Right renal cortex interstitium (tissue), 3 donors: ENCODE measurements at regions not wholly inside any gene's neighbourhood (a gene's known extent, or its start where the extent isn't known, plus 50 kb on each side); places are given as distances from the start of the nearest gene placed in this dataset.
"Not testable (repeated sequence)": the region's sequence is repeated elsewhere in the genome, so short reads cannot be mapped to it uniquely, and the experiment has no call there.

Experiments used
- DNase-seq, 3 donors: peaks; one replicate each; pipeline ENCODE4 v3.0.0-alpha.2; 2013; ENCODE audit warnings: low read depth in 3 of 3, low spot score in 2 of 3

DNA sequence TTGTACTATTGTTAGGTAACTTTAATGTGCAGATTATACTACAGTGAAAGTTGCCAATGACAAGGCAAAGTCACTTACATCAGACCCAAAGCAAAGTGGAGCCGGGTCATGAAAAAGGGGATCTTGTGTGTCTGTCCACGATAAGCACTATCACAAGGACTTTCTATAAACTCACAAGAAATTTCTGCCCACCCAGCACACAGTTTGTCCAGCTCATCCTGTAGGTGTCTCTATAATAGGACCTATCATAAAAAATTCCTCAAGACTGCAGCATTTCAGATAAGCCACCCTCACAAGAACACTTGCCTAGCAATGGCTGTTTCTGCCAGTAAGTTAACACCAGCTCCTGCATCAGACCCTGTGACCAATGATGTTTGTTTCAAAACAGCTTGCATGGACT, 335.9 kb downstream of the OR4F29 start:
- DNase-seq, result not testable (repeated sequence)

GRCh38 chr1:104776-105175, 346.7 kb downstream of the OR4F29 start:
- not testable (repeated sequence) for DNase-seq

DNA sequence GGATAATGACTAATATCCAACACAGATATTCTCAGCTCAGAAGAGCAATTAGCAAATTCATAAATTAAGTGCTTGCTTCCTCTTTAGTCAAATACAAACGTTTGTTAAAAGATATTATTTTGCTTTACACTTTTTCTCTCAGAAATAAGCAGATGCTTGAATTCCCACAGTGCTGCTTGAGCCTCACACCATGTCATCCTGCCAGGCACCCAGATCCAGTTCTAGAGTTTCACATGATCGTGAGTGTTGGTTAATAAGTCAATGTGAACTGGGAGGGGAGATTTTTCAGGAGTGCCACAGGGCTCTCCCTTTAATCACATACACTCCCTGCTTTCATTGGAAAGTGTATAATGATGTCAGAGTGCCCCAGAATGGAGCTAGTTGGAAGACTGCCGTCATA, 352.0 kb downstream of the OR4F29 start:
- not testable (repeated sequence) for DNase-seq

- DNase-seq, result not testable (repeated sequence)
Observed at GRCh38 chr1:98811-99210, 352.7 kb downstream of the OR4F29 start.

- DNase-seq, result not testable (repeated sequence)
Observed at GRCh38 chr1:91279-91678, 360.2 kb downstream of the OR4F29 start.

DNA sequence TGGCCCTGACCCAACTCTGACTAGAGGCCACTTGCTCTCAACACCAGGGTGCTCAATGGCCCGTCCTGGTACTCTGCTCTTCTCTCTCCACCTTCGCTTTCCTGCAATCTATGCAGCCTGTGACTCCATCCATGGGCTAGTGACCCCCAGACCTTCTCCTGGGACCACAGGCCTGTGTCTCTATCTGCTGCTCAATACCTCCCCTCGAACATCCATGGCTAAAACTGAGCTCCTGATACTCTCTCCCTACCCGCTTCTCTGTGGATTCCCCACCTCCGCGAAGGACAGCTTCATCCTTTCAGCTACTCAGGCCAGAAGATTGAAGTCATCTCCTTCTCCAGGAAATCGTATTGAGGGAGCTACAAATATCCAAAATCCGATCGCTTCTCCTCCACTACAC, 363.4 kb downstream of the OR4F29 start:
- not testable (repeated sequence) for DNase-seq

- not testable (repeated sequence) for DNase-seq
Observed at GRCh38 chr1:79152-79551, 372.3 kb downstream of the OR4F29 start.

DNA sequence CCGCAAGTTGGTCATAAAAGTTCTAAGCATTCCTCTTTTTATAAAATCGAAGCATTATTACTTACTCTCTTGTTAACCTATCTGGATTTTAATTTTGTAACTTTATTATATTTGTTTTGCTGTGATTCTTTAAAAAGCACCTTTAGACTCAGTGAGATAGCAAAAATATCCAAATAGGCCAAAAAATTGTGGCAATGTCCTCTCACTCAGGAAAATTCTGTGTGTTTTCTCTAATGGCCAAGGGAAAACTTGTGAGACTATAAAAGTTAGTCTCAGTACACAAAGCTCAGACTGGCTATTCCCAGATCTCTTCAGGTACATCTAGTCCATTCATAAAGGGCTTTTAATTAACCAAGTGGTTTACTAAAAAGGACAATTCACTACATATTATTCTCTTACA, 386.4 kb downstream of the OR4F29 start, which contains the start of gene OR4F5:
OR4F5 (plus strand) TSS at position 301 of the 400 bp plus-strand sequence.
- not testable (repeated sequence) for DNase-seq

GRCh38 chr1:56014-56531, 395.4 kb downstream of the OR4F29 start:
- not testable (repeated sequence) for DNase-seq

- DNase-seq, result not testable (repeated sequence)
Observed at GRCh38 chr1:53182-53581, 398.3 kb downstream of the OR4F29 start.

GRCh38 chr1:41965-42466, 409.5 kb downstream of the OR4F29 start:
- DNase-seq, result not testable (repeated sequence)

- not testable (repeated sequence) for DNase-seq
Observed at GRCh38 chr1:41197-41596, 410.3 kb downstream of the OR4F29 start.

- DNase-seq, result not testable (repeated sequence)
Observed at GRCh38 chr1:29183-29582, 422.3 kb downstream of the OR4F29 start.

GRCh38 chr1:17298-17697, 434.2 kb downstream of the OR4F29 start:
- DNase-seq, result not testable (repeated sequence)

- DNase-seq, result not testable (repeated sequence)
Observed at GRCh38 chr1:16025-16424, 435.5 kb downstream of the OR4F29 start.

GRCh38 chr1:9941-10717, 441.3 kb downstream of the OR4F29 start:
- DNase-seq, result not testable (repeated sequence)
